CD4-positive, alpha-beta T cell treated with Interferon gamma for 1 hour (primary cell): ENCODE measurements at regions not wholly inside any gene's neighbourhood (a gene's known extent, or its start where the extent isn't known, plus 50 kb on each side); places are given as distances from the start of the nearest gene placed in this dataset.

Source experiments
- DNase-seq: peaks from one replicate; pipeline ENCODE4 v3.0.0-alpha.2; 2020

DNA sequence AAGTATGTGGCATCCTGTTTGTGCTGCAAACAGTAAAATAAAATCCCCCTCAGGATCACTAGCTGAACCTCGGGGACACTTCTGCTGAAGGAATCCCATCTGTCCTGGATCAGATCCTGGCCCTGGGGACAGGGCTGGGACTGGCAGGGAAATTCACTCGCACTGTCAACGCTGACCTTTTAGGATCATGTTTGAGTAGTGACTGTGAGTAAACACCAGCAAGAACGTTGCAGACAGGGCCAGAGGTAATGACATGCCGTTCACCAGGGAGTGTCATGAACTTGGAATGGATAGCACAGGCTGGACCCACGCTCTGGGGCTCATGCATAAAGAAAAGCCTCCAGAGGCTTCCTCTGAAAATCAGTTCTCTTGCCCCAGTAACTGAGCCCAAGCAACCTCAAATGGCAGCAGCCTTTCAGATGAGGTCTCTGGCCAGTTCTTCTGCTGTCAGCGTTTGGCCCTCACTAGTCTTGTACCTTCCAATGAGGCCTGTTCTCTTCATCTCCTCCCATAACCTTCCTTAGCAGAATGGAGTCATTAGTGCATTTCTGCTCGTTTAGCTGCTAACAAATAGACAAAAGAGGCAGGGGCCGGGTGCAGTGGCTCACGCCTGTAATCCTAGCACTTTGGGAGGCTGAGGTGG is 51.0 kb upstream of the BARX2 start:
- no peak for DNase-seq

- peak; percentile 7 for DNase-seq
Measured at GRCh38 chr11:129323896-129324502, 51.6 kb upstream of the BARX2 start.

DNA sequence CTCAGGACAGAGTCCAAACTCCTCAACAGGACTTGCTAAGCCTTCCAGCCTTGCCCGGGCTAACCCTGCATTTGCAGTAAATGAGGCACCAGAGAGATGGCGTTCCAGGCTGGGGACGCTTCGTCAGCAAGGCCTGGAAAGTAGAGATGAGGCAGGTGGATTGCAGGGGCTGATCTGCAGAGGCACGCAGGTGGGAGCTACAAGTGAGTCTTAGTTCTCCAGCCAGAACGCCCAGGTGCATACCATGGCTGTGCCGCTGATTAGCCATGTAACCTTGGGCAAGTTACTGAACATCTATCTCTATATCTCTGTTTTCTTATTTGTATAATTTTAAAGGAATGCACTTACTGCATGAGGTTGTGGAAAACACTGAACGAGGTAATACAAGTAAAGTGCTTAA is 52.7 kb upstream of the BARX2 start:
- no peak for DNase-seq

- DNase-seq: no peak
Measured at GRCh38 chr11:129321076-129321475, 54.6 kb upstream of the BARX2 start.

GRCh38 chr11:129320494-129320893 is 55.2 kb upstream of the BARX2 start:
- no peak for DNase-seq

DNA sequence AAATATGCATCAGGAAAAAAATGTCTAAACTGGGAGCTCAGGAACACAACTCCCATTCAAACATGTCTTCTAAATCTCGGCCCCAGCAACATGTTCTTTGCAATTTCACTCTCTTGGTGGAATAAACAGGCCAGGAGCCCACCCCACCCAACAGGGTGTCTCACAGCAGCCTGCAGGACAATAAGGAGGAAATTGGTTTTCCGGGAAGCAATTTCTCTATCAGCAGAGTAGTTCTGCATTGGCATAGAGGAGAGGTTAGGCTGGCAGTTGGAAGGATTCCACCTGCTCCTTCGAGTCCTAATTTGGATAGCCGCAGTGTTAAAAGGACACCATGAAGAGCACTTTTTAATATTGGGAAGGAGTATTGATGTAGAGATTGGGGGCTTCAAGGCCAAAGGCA is 55.9 kb upstream of the BARX2 start:
- no peak for DNase-seq

DNA sequence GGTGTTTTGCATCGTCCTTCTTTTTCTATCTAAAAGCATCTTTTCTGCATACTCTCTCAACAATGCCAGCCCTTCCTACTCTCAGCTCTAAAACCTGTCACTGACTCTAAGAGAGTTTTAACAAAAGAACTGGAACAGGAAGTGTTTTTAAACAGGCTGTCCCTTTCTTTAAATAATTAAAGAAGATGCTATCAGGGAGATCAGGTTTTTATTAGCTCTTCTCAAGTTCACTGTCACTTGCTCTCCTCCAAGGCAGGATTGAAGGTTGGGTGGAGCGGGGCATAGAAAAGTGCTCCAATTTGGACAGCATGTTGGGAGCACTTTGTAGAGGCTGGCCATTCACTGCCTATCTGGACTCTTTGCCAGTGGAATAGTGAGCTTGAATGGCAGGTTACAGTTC is 56.4 kb upstream of the BARX2 start:
- DNase-seq: no peak

- no peak for DNase-seq
Measured at GRCh38 chr11:129317571-129317970, 58.1 kb upstream of the BARX2 start.

- DNase-seq: no peak
Measured at GRCh38 chr11:129316781-129317180, 58.9 kb upstream of the BARX2 start.

DNA sequence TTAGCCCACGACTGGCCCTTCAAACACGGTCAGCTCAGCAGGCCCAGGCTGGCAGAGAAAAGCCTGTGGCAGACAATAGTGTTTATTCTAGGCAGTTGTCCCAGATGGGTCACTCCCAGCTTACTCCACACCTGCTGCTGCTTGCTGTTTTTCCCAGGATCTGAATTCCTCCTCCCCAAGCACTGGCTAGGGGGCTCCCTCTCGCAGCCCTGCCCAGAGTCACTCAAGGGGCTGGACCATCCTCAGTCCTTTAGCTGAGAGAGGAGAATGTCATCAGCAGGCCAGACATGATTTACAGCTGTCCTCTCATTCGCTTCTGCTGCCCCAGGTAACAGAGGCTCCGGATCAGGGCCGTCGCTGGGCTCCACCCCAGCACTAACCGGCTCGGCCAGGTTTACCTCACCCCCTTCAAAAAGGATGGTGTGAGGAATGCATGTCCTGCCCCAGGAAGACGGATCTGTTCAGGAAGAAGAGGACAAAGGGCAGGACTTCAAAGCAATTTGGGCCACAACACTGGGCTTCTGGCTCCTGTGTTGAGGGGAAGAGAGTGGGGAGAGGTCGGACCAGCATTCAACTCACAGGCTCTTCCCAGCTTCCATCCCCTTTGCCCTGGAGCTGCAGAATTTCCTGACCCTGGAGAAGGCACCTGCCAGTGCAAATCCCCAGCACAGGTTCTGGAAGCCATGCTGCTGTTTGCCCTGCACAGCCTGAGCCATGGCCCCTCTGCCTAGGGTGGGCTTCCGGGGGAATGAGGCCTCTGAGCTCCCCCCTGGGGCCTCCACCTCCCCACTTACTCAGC is 59.7 kb upstream of the BARX2 start:
- no peak for DNase-seq

DNA sequence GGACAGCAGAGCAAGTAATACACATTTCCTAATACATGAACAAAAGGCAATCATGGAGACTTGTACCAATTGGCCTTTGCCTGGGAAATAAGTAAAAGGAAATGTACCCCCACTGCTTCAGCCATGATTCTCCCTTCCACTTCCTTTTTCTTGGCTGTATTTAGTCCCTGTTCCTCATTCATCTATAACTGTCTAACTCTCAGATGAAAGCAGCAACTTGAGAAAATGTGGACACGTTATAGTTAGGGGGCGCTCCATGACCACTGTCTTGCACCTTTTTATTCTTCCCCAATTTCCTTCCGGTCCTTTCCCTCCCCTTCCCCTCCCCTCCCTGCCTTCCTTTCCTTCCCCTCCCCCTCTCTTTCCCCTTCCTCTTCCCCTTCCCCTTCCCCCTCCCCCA is 61.3 kb upstream of the BARX2 start:
- DNase-seq: no peak

DNA sequence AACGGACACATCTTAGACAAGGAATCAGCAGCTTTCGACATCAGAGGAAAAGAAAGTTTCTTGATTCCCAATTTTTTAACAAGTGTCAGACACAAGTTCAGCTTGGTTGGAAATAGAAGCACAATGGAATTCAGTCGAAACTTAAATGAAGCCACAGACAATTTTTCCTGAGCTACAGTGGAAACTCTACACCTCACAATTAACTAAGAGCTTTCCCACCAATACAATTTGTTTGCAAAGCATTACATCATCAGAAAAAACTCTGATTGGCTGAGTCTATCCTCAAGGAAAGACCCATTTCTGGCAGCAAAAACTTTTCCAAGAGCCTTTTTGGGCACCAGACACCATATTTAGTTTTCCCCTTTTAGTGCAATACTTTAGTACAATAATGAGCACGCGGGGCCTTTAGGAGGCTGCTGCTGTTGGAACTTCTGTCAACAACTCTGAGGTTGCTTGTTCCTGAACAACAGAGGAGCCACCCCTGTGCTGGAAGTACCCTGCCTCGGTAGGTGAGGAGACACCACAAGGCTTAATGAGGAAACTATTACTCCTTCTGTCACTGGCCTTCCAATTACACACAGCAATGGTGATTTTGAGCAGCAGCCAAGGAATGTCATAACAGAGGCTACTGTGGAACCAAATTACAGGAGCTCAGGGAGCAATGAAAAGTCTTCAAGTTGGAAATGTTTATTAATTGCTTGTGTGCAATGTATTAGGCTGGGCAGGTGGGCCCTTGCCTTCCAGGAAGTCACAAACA is 61.9 kb upstream of the BARX2 start:
- no peak for DNase-seq

DNA sequence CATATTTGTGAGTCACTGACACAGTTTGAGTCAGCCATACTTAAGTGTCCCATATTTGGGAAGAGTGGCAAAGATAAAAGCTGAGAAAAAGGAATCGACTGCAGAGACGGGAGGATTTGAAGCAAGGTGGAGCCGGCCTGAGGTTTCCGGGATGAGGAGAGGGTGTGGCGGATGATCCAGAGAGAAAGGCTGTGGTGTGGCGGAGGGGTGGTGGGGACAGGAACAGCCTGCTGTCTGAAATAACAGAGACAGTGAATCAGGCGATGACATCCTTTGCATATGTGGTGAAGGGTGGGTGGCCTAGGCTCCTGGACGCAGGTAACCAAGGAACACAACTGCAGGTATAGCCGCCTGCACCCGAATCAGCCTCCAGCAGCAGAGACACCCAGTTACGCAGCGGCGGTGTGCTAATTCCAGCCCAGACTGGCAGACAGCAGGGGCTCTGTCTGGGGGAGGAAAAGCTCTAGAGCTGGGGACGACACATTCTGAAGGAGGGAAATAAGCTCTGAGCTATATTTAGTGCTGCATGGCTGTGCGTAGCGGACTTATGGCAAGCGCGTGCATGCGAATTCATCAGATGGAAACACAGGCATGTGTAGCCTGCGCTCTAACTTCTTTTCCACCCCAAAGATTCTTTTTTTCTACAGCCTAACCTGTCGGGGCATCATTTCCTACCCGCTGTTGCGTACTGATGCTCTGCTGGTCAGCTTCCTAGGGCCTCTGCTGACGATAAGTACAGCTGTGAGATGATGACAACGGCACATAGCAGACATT is 62.7 kb upstream of the BARX2 start:
- DNase-seq: no peak

GRCh38 chr11:129308241-129308865 is 67.3 kb upstream of the BARX2 start:
- no peak for DNase-seq

GRCh38 chr11:129307162-129307561 is 68.5 kb upstream of the BARX2 start:
- DNase-seq: no peak

GRCh38 chr11:129302386-129303101 is 73.1 kb upstream of the BARX2 start:
- no peak for DNase-seq

DNA sequence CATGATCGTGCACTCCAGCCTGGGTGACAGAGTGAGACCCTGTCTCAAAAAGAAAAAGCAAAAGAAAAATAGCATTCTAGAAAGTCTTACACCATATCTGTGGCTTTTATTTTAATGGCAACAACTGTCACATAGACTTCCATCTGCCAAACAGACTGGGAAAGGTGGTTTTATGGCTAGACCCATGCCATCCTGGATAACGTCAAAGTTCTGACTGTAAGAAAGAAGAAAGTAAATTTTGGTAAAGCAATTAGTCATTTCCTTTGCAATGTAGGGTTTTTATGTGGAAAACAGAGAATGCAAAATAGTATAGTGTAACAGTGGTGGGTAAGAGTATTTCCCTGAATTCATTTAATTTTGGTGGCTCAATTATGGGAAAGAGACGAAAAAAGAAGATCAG is 75.5 kb upstream of the BARX2 start:
- no peak for DNase-seq

- no peak for DNase-seq
Measured at GRCh38 chr11:129298988-129299387, 76.7 kb upstream of the BARX2 start.

GRCh38 chr11:129295746-129296145 is 79.9 kb upstream of the BARX2 start:
- no peak for DNase-seq

GRCh38 chr11:129292771-129293170 is 82.9 kb upstream of the BARX2 start:
- DNase-seq: no peak

DNA sequence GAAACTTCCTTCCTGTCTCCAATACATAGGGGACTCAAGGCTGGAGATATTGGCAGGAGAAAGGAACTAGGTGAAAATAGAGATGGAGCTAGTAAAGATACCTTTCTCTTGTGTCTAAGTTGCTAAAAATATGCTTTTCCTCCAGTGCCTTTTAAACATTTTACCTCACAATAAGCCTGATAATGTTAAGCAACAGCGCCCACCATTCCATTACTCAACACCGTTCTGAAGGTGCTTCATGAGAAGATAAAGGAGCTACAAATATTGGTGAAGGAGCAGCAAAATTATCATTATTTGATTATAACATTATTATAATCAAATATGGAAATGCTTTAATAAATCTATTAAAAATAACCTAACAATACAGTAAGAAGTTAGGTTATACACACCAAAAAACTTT is 83.6 kb upstream of the BARX2 start:
- no peak for DNase-seq

DNA sequence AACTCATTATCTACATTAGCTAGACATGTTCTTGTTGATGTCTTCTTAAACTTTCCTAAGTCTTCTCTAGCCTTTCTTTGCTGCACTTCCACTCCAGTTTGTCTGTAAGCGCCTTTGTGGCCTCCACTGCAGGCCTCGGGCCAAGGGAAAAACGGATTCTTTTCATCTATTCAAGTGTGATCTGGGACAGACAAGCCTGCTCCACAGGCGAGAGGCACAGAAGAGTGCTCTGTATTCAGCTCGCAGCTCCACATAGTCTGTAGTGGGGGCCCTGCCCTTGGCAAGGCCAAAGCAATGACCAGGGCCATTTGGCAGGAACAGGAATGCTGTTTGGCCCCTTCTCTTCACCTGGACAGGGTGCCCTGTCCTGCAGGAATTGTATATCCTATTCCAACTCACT is 84.1 kb upstream of the BARX2 start:
- no peak for DNase-seq
